ENCODE measurements at regions not wholly inside any gene's neighbourhood (a gene's known extent, or its start where the extent isn't known, plus 50 kb on each side); places are given as distances from the start of the nearest gene placed in this dataset.

DNA sequence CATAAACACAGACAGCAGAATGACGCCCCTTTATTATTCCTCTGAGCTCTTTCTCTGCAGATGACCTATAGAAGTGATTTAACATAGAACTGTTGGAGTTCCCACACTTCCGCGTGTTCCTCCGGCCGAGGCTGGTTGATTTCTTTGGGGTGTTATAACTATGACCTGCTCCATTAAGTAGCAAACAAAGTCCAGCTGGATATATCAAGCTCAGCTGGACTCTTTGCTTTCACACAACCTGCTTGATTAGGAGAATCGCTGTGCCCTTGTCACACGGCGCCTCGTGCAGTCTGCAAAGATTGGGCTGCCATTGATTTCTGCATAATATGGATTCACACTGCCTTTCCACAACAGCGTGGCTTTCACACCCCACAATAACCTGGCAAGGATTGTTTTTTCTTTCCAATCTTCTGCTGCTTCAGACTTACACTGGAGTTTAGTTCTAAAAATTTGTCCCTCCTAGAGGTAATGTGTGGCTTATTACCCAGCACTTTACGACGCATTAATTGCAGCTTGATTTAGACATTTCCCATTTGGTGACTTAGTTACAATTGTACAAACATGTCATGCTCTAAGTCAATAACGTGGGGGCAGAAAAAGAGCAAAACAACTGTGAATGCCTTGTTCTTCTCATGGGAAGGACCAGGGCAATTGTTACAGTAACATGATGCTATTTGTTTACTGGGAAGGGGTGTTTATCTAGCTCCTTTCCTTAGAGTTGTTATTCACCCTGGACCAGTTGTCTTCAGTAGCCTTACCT lies 485.7 kb downstream of the TXNL1 start:
- H3K27me3 ChIP-seq (ENCODE audit: insufficient read depth, poor library complexity, severe bottlenecking), result no peaks in the 10 kb centered on the region
- H3K27ac ChIP-seq (ENCODE audit: poor library complexity, severe bottlenecking), result no peak overlapping the region
- no peaks in the 10 kb centered on the region for H3K36me3 ChIP-seq (ENCODE audit: low read depth)
- no peaks in the 10 kb centered on the region for H3K4me1 ChIP-seq (ENCODE audit: insufficient read depth, poor library complexity, severe bottlenecking)
- ATAC-seq (ENCODE audit: low read depth), result no peak
- DNase-seq (ENCODE audit: low spot score), result no peak
- TF ChIP-seq, protein P1, sequence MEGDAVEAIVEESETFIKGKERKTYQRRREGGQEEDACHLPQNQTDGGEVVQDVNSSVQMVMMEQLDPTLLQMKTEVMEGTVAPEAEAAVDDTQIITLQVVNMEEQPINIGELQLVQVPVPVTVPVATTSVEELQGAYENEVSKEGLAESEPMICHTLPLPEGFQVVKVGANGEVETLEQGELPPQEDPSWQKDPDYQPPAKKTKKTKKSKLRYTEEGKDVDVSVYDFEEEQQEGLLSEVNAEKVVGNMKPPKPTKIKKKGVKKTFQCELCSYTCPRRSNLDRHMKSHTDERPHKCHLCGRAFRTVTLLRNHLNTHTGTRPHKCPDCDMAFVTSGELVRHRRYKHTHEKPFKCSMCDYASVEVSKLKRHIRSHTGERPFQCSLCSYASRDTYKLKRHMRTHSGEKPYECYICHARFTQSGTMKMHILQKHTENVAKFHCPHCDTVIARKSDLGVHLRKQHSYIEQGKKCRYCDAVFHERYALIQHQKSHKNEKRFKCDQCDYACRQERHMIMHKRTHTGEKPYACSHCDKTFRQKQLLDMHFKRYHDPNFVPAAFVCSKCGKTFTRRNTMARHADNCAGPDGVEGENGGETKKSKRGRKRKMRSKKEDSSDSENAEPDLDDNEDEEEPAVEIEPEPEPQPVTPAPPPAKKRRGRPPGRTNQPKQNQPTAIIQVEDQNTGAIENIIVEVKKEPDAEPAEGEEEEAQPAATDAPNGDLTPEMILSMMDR (IDR thresholded peaks at IDR 0.05; ENCODE audit: poor library complexity, severe bottlenecking), result no peak
- H3K9me3 ChIP-seq (ENCODE audit: severe bottlenecking), result no peaks in the 10 kb centered on the region
- H3K4me3 ChIP-seq (ENCODE audit: severe bottlenecking), result no peak overlapping the region

DNA sequence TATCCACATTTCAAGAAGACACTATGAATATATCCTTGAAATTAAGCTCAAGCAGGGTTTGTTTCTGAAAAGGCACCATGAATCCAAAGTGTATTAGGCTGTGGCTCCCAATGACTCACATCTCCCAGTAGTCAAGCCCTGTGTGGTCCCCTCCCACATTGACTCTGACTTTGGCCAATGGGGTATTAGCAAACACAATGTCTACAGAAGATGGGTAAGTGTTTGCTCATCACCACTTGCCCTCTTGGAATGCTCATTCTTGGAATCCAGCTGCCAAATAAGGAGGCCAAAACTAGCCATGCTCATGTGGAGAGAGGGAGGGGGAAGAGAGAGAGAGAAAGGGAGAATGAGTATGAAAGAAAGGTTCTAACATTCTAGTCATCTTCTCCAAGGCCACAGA lies 490.0 kb downstream of the TXNL1 start:
- no peaks in the 10 kb centered on the region for H3K4me1 ChIP-seq (ENCODE audit: insufficient read depth, poor library complexity, severe bottlenecking)
- ATAC-seq (ENCODE audit: low read depth) (peak; percentile 23; the same call in 1 of the 3 replicates), DNase-seq (ENCODE audit: low spot score) (no peak)
- H3K4me3 ChIP-seq (ENCODE audit: severe bottlenecking), result no peak overlapping the region
- H3K36me3 ChIP-seq (ENCODE audit: low read depth), result no peaks in the 10 kb centered on the region
- TF ChIP-seq, protein P1 (IDR thresholded peaks at IDR 0.05; ENCODE audit: poor library complexity, severe bottlenecking), result no peak
- no peak overlapping the region for H3K27ac ChIP-seq (ENCODE audit: poor library complexity, severe bottlenecking)
- no peaks in the 10 kb centered on the region for H3K27me3 ChIP-seq (ENCODE audit: insufficient read depth, poor library complexity, severe bottlenecking)
- no peaks in the 10 kb centered on the region for H3K9me3 ChIP-seq (ENCODE audit: severe bottlenecking)

DNA sequence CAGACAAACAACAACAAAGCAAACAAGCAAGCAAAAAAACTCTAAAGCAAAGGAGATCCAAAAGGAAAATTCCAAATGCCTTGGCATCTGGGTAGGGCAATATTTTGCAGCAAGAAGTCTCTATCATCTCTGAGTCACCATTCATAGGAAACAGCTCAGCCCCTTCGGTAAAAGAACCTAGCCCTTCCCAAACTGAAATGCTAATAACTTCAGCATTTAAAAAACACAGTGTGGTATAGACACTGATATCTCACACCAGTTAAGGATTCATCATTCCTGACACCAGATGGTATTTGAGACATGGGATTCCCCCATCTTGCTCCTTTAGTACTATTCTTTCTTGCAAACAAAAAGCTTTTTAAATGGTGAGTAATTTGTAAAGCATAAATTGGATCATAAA lies 491.8 kb downstream of the TXNL1 start:
- DNase-seq (ENCODE audit: low spot score) (no peak), ATAC-seq (ENCODE audit: low read depth) (no peak)
- Histone ChIP-seq H3K36me3 (ENCODE audit: low read depth) (no peaks in the 10 kb centered on the region), H3K4me1 (ENCODE audit: insufficient read depth, poor library complexity, severe bottlenecking) (no peaks in the 10 kb centered on the region), H3K9me3 (ENCODE audit: severe bottlenecking) (no peaks in the 10 kb centered on the region), H3K4me3 (ENCODE audit: severe bottlenecking) (no peak overlapping the region), H3K27ac (ENCODE audit: poor library complexity, severe bottlenecking) (no peak overlapping the region), H3K27me3 (ENCODE audit: insufficient read depth, poor library complexity, severe bottlenecking) (no peaks in the 10 kb centered on the region)
- TF ChIP-seq, protein P1 (IDR thresholded peaks at IDR 0.05; ENCODE audit: poor library complexity, severe bottlenecking), result no peak

DNA sequence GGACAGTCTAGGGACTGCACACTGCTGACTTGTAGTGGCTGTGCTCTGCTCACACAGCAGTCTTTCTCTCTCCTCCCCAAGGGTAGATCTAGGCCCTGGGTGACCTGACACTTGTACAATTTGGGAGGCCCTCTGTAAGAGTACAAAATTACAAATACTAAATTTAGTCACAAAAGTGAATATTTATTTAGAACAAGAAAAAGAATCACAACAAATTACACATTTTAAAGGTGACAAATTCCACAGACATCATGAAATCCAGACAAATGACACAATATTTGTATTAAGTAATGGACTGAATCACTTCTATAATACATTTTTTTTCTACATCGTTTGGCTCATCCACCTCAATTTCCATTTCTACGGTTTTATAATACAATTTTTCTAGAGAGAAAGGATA lies 496.4 kb downstream of the TXNL1 start:
- TF ChIP-seq, protein P1 (IDR thresholded peaks at IDR 0.05; ENCODE audit: poor library complexity, severe bottlenecking), result no peak
- no peak overlapping the region for H3K4me3 ChIP-seq (ENCODE audit: severe bottlenecking)
- H3K9me3 ChIP-seq (ENCODE audit: severe bottlenecking), result no peaks in the 10 kb centered on the region
- no peak for ATAC-seq (ENCODE audit: low read depth)
- H3K36me3 ChIP-seq (ENCODE audit: low read depth), result no peaks in the 10 kb centered on the region
- DNase-seq (ENCODE audit: low spot score), result no peak
- H3K4me1 ChIP-seq (ENCODE audit: insufficient read depth, poor library complexity, severe bottlenecking), result no peaks in the 10 kb centered on the region
- no peak overlapping the region for H3K27ac ChIP-seq (ENCODE audit: poor library complexity, severe bottlenecking)
- H3K27me3 ChIP-seq (ENCODE audit: insufficient read depth, poor library complexity, severe bottlenecking), result no peaks in the 10 kb centered on the region

DNA sequence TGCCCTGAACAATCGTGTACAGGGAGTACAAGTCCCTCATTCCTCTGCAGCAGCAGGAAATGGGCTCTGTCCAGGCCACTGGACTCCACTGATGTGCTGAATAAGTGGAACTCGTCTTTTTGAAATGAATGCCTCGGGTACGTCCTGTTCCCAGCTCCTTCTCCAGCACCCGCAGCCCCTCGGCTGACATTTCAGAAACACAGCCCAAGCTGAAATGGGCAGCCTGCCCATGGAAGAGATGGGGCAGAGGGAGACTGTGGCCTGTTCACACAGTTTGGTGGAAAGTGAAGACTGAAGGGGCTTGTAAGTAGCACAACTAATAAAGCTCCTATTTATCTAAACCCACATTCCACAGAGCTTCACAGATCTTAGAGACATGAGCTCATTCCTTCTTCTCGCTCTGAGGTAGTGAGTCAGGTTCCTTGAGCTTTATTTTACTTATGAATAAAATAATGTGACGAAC lies 498.6 kb downstream of the TXNL1 start:
- TF ChIP-seq, protein P1 (IDR thresholded peaks at IDR 0.05; ENCODE audit: poor library complexity, severe bottlenecking), result no peak
- Histone ChIP-seq H3K36me3 (ENCODE audit: low read depth) (no peaks in the 10 kb centered on the region), H3K4me1 (ENCODE audit: insufficient read depth, poor library complexity, severe bottlenecking) (no peaks in the 10 kb centered on the region), H3K4me3 (ENCODE audit: severe bottlenecking) (no peak overlapping the region), H3K27ac (ENCODE audit: poor library complexity, severe bottlenecking) (no peak overlapping the region), H3K27me3 (ENCODE audit: insufficient read depth, poor library complexity, severe bottlenecking) (no peaks in the 10 kb centered on the region), H3K9me3 (ENCODE audit: severe bottlenecking) (no peaks in the 10 kb centered on the region)
- DNase-seq (ENCODE audit: low spot score) (no peak), ATAC-seq (ENCODE audit: low read depth) (no peak)
